ENCODE measurements at regions not wholly inside any gene's neighbourhood (a gene's known extent, or its start where the extent isn't known, plus 50 kb on each side); places are given as distances from the start of the nearest gene placed in this dataset.

DNA sequence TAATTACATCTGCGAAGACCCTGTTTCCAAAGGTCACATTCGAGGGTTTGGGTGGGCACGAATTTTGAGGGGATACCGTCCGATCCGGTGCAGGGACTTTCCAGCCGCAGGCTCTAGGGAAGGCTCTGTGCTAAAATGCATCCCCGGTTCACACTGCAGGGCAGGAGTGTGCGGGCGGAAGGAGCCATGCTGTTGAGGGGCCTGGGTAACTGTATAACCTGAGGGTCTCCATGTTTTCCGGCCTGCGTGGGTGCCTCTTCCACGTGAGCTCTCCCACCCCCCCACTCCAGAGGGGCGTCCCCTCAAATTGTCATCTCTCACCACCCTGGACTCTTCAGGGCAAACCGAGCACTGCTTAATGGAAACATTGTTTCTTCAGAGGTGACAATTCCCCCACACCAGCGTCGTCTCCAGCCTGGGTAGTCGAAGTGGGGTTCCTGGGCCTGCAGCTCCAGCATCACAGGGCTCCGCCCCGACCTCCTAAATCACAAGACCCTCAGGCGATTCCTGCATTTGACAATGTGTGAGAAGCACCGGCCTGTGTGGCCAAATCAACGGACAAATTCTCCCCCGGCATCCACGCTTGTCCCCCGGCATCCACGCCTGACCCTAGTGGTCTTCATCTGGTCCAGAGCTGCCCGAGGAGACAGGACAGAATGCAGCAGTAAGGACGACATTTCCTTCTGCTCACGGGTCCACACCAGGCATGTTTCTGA, 51.2 kb downstream of the FOXL3 start:
- DNase-seq = no peak

DNA sequence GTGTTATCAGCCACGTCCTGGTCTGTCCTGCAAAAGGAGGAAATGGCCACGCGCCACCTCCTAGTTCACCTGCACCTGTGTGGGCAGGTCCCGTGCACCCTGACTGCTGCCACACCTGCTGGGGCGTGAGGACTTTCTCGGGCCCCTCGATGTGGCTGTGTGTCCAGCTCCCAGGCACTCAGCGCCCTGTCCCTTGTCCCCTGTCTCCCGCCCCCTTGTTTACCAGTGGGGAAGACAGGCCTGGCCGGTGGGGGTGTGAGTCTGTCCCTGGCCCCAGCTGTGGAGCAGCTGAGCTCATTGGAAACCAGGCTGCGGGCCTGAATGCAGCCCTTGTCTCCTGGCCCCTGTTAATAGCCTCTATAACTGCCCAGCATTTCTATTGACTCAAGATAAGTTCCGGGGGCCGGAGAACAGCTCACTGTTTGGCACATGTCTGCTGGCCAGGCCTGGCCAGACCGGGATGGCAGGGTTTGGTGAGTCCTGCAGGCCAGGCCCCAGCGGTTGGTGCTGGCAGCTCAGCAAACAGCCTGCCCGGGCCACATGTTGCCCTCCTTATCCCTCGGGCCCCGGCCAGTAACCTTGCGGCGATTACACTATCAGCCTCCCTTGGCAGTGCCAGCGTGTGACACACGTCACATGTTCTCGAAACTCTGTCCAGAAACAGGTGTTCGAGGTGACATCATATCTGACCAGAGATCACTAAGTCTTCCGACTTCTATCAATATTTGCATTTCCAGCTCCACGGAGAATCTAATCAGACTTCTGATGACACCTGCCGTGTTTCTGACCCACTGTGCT, 52.1 kb downstream of the FOXL3 start:
- no peak for DNase-seq

DNA sequence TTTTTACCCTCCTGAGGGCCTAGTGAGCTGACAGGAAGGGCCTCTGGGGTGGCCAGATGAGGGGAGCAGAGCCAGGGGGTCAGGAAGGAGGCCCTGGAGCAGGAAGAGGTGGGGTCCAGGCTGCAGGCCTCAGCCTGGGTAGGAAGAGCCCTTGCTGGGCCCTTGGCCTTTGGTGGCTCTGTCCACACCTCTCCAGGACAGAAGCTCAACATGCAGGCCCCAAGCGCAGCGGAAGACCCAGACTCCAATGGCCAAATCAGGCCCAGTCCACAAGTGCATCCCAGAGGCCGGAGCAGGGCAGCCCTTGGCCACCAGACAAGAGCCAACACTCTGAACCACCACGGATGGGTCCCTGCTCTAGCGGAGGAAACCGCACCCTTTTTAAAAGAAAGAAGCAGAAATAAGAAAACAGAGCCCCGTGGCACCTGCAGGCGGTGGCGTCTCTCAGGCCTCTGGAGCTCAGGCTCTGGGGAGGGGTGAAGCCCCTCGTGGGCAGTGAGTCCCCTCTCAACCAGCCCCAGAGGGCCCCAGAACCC, 52.8 kb downstream of the FOXL3 start:
- DNase-seq = no peak

DNA sequence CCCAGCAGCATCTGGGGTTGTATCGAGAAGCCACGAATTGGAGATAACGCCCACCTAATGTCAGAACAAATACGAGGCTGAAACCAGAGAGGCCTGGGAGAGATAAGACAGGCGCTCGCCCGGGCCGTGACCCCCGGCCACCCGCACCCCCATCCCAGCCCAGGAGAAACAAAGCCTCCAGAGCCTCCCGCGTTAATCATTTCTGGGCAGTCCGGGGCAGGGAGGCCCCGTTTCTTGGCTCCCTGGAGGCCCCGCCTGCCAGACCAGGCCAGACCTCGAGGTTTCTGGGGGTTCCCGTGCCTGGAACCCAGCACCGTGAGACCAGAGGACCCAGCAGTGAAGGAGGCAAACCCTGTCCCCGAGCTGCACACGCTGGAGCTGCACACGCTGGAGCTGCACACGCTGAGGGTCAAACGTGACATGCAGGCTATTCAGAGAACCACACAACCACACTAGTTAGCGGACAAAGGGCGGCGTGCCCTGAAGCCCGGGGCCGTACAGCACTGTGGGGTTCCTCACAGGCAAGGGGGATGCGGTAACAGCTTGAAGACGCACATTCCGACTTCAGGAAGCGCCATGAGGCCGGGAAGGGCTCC, 53.4 kb downstream of the FOXL3 start:
- no peak for DNase-seq

DNA sequence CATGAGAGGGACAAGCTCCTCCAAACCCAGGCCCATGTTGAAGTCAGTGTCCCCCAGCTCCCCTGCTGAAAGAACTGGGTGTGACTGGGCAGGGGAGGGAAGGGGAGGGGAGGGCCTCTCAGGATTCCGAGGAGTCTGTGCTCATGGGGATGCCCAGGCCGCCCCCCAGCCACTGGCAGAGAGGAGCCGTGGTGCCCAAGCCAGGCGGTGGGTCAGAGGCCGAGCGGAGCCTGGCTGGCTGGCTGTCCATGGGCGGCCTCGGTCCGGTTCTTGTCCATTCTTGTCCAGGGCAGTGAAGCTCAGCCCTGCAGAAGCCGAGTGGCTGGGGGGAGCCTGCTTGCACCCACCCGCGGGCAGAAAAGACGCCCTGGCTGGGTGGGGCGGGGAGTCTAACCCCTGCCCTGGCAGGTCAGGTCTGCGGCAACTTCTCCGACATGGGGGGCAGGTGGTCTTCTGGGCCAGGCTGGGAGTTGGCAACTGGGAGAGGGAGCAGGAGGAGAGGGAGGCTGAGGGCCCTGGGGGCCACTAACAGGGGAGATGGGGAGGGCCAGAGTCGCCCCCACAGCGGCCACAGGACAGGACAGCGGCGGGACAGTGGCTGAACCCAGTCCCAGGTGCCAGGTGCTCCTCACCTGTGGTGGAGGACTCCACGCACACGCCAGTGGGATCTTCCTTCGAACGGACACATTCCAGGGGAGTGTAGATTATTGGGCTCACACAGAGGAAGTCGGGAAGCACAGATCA, 54.1 kb downstream of the FOXL3 start:
- DNase-seq = no peak

DNA sequence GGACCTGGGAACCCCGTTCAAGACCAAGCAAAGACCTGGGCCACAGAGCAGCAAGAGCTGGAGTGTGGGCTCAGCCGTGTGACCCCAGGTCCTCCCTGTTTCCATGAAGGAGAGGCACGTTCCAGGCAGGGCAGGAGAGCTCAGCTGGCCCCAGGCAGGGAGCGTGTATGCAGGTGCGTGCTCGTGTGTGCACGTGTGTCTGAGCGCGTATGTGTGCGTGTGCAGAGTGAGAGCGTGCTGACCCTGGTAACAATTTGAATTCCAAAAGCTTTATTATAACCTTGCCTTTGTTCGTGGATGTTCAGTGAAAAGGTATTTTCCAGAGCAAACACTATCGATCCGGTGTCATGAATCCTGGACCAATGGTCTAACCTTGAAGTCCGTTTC, 54.6 kb downstream of the FOXL3 start:
- DNase-seq = no peak

DNA sequence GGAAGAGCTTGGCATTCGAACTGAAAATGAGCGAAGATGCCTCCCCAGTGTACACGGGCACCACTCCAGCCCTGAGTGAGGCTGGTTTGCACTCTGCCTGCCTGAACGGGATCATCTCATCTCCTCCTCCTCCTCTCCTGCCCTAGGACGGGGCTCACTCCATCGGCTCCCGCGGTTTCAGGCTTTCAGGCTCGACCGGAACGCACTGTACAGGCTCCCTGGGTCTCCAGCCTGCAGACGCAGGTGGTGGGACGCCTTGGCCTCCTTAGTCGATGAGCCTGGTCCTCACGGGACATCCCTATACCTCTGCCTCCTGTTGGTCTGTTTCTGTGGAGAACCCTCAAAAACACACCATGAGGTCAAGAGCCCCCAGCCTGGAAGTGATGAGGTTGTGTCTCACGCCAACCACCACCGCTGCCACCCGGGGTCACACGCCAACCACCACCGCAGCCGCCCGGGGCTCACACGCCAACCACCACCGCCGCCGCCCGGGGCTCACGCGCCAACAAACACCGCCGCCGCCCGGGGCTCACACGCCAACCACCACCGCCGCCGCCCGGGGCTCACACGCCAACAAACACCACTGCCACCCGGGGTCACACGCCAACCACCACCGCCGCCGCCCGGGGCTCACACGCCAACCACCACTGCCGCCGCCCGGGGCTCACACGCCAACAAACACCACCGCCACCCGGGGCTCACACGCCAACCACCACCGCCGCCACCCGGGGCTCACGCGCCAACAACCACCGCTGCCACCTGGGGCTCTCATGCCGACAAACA, 56.3 kb downstream of the FOXL3 start:
- DNase-seq = no peak

DNA sequence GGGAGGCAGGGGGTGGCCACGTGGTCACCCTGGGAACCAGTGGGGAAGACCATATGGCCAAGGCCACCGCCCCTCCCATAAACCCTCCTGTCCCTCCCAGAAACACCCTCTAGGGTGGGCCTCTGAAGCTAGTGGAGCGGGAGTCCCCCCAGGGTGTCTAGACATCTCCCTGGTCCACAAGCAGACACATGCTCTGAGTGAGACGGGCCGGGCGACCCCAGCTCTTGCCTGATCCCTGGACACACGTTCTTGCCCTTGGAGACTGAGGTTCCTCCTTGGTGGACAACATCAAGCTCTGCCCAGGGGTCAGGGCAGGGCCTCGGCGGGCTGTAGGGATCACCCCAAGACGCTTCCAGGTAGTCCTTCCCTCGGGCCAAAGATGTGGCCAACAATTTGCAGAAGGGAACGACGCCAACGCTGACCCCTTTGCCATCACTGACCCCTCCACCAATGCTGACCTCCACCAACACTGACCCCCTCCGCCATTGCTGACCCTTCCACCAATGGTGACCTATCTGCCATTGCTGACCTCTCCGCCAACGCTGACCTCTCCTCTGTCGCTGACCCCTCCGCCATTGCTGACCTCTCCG, 57.1 kb downstream of the FOXL3 start:
- DNase-seq = no peak

DNA sequence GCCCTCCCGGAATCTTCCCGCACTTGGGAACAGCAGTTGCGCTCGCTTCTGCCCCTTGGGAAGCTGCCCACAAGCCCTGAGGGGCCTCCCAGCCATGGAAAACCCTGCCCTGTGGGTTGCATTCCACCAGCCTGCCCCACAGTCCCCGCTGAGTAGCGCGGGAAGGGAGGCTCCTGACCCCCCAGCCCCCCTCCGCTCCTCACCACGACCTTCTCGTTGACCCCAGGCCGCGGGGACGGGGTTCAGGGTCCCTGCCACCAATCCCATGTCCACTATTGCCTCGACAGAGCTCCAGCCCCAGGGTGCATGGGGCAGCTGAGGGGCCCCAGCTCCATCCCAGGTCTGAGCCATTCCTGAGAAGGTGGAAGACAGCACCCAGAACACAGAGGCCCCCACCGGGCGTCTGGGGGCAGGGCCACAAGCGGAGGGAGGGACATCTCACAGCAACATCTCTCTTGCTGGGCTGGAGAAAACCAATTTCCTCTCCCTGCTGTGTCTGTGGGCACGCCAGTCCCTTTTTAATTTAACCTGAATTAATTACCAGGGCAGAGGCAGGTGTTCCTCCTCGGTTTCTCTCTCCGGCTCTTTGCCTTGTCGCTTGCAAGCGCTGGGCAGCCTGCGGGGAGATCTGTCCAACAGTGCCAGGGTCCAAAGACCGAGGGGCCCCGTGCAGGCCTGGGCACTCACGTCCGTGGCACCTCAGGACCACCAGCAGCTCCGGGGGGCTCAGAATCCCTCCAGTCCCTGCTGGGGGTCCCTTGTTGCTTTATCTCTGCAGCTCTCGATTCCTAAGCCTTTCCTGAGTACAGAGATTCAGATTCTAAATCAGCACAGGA, 57.9 kb downstream of the FOXL3 start:
- DNase-seq = no peak

DNA sequence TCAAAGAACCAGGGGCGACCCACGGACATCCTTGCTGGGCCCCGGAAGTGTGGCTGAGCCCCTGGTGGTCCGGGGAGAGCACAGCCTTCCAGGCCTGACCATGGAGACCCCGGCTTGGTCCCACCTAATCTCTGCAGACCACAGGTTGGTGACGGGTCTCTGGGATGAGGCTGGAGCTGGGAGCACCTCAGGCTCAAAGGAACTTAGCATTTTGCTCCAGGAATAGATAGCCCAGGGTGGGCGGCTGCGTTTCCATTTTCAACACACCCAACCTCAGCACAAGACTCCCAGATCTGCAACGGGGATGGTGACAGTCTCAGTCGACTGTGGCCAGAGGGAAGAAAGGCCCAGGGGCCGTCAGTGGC, 58.5 kb downstream of the FOXL3 start:
- no peak for DNase-seq

DNA sequence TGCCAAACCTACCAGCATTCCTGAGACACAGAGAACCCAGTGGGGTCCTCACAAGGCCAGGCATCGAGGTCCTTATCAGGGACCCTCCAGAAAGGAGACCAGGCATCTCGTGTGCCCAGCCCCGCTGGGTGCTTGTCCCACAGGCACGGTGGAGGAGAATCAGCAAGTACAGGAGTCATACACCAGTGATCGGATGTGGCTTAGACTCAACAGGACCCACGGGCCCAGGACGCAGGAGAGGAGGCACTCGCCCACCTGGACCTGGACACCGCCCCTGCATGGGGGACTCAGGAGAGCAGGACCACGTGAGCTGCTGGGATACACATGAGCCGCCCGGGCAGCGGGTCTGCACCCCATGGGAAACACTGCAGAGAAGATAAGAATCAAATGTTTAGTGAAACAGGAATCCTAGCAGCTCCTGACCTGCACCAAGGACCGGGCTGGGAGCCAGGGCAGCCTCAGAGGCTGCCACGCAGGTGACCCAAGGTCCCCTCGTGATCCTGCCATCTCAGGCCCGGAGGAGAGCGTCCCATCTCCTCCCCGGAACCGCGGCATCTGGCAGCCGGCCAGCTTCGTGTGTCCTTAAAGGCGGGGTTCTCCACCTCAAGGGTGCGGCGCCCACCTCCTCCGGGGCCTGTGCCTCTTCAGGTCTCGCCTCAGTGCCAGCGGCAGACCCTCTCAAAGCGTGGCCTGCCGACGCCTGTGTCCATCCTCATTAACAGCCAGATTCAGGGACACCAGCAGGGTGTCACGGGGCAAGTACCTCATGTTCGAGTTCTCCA, 59.2 kb downstream of the FOXL3 start:
- DNase-seq = peak; percentile 39

DNA sequence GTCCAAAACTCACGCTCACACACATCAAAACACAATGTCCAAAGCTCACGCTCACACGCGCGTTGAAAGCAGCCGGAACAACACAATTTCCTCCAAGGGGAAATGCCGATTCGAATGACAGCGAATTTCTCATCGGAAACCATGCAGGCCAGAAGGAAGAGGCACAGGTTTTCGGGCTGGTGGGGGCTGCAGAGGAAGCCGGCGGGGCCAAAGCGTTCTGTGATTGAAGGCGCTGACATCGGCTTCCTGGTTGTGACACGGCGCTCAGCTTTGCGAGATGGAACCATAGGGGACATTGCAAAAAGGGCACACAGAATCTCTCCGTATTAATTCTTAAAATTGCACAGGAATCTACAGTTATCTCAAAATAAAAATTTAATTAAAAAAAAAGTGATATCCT, 61.3 kb downstream of the FOXL3 start:
- no peak for DNase-seq

DNA sequence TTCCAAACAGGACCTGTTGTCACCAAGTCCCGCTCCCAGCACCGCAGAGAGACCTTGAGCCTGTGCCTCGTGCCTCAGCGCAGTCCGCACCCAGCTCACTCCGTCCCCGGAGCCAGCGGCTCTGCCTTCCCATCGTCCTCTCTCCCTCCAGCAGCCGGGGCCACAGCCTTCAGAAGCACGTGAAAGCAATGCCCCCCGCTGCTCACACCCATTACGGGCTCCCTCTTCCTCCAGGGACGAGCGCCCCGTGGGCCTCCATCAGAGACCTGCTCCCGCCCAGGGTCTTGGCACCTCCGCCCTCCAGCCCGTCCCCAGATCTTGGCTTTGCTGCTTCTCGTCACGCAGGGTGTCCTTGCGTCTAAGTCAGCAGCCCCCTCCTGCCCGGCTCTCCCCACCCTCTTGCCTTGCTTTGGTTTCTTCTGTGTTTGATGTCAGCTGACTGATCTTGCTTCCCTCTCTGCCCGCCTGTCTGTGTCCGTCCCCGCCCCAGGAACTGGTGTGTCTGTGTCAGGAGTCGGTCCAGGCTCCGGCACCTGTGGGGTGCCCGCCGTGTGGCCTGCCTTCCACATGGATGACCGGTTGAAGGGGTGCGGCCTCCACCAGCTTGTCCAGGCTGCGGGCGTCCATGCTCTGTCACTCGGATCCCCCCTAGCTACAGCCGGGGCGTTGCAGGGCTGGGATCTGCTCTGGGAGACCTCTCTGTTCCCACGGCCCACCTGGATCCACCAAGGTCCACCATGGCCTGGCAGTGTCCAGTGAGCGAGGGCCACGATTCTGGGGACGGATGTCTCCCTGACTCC, 61.9 kb downstream of the FOXL3 start:
- no peak for DNase-seq

DNA sequence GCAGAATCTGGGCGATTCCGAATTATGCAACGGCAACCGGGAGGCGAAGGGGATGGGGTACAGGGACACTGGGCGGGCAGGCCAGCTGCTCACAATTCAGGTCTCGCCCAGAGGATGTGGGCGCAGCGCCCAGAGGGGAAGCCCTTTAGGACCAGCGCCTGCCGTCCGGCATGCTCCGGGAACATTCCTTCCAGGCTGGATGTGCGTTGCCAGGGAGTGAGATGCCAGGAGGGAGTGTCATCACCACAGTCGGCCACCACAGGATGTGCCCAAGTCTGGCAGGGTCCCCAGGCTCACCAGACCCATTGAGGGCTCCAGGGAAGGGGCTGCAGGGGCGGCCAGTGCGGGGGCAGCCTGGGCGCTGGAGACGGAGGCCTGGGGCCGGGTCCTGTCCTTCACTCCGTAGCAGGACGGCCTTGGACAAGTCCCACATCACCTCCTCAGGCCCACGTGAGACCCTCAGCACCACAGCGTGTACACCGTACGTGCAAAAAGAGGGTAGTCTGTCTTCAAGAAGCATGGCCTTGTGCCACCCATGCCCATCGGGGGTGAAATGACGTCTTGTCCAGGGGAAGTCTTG, 63.9 kb downstream of the FOXL3 start:
- DNase-seq = no peak

DNA sequence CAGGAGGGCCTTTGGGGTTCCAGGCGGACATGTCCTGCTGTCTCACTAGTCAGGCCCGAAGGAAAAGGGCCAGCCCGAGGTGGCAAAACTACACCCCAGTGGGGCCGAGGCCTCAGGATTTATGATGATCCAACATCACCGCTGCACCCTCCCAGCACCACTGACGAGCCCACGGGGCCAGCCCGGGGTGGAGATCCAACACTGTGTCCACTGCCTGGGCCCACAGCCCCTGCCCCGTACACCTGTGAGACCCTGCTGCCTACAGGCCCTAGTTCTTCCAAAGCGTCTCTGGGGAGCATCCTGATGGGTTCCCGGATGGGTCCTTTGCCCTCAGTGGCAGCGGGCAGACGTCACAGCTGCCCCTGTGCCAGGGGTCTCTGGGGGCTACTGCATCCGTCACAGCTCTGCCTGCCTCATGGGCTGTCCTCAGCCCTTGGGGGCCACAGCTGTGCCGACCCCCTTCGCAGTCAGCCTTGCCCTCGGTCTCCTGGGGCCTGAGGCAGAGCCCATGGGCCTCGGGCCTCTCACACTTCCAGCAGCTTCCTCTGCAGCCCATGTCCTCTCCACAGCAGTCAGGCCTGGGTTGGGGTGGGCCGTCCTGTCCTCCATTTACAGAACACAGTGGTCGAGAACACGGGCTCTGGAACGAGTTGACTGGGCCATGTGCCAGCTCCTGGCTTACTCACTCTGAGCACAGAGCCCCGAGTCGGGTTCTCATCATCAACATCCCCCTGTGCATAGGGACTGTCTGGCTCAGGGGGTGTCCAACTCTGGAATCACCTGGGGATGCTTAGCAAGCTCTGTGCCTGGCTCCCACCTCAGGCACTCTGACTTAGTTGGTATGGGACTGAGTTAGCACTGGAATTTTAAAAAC, 64.9 kb downstream of the FOXL3 start:
- DNase-seq = no peak

DNA sequence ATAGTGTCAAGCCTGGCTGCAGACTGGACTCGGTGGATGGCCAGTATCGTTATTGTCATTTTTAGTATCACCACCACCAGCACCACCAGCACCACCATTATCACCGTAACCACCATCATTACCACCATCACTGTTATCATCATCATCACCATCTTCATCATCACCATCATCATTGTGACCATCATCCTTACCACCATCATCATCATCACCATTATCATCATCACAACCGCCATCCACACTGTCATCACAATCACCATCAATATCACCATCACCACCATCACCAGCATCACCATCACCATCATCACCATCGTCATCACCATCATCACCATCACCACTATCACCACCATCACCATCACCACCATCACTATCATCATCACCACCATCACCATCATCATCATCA, 65.6 kb downstream of the FOXL3 start:
- no peak for DNase-seq

DNA sequence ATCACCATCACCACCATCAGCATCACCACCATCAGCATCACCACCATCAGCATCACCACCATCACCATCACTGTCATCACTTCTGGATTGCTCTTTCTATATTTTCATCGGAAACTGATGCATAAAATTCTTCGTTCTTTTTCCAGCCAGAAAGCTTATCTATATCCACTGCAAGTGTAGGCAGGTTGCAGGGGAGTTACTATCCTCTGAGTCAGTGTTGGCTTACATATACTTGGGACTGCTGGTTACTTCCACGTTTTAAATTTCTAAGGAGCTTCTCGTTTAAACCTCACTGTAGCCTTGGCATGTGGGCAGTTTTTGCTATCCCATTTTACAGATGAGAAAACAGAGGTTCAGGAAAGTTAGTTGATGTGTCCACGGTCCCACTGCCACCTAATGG, 66.1 kb downstream of the FOXL3 start:
- DNase-seq = no peak

Measured in DMS79 treated with DMSO at 0.1 percent for 48 hours (cell line).